HG02798 (cell line): ENCODE measurements at regions not wholly inside any gene's neighbourhood (a gene's known extent, or its start where the extent isn't known, plus 50 kb on each side); places are given as distances from the start of the nearest gene placed in this dataset.

Experiments used
- ATAC-seq: cut with Tn5 transposase; IDR thresholded peaks from one replicate; pipeline ENCODE4 v1.9.1; 2021; ENCODE audit warnings: mild to moderate bottlenecking; ENCODE audit not compliant: unreplicated experiment, poor library complexity

- no peak for ATAC-seq
Observed at GRCh38 chr11:115716601-115717529, 212.7 kb upstream of the CADM1 start.

- ATAC-seq = no peak
Observed at GRCh38 chr11:115716080-115716479, 211.9 kb upstream of the CADM1 start.

- no peak for ATAC-seq
Observed at GRCh38 chr11:115715251-115715770, 211.1 kb upstream of the CADM1 start.

GRCh38 chr11:115712296-115712695 is 208.1 kb upstream of the CADM1 start:
- no peak for ATAC-seq

- ATAC-seq = no peak
Observed at GRCh38 chr11:115710980-115711379, 206.8 kb upstream of the CADM1 start.

- ATAC-seq = no peak
Observed at GRCh38 chr11:115710426-115710825, 206.2 kb upstream of the CADM1 start.

- no peak for ATAC-seq
Observed at GRCh38 chr11:115709297-115709696, 205.1 kb upstream of the CADM1 start.

GRCh38 chr11:115707180-115707905 is 203.1 kb upstream of the CADM1 start:
- no peak for ATAC-seq

GRCh38 chr11:115706626-115707135 is 202.5 kb upstream of the CADM1 start:
- no peak for ATAC-seq

- ATAC-seq = no peak
Observed at GRCh38 chr11:115705200-115705599, 201.0 kb upstream of the CADM1 start.

- ATAC-seq = no peak
Observed at GRCh38 chr11:115700981-115701875, 197.0 kb upstream of the CADM1 start.

GRCh38 chr11:115700496-115700895 is 196.3 kb upstream of the CADM1 start:
- no peak for ATAC-seq

GRCh38 chr11:115699733-115700132 is 195.5 kb upstream of the CADM1 start:
- no peak for ATAC-seq

- ATAC-seq = no peak
Observed at GRCh38 chr11:115699326-115699725, 195.1 kb upstream of the CADM1 start.

- no peak for ATAC-seq
Observed at GRCh38 chr11:115698243-115698642, 194.0 kb upstream of the CADM1 start.

- ATAC-seq = no peak
Observed at GRCh38 chr11:115696563-115696962, 192.3 kb upstream of the CADM1 start.

- no peak for ATAC-seq
Observed at GRCh38 chr11:115695677-115696364, 191.6 kb upstream of the CADM1 start.

GRCh38 chr11:115693002-115693401 is 188.8 kb upstream of the CADM1 start:
- ATAC-seq = no peak

GRCh38 chr11:115691030-115691429 is 186.8 kb upstream of the CADM1 start:
- ATAC-seq = no peak
